SK-N-MC (cell line): ENCODE measurements at regions not wholly inside any gene's neighbourhood (a gene's known extent, or its start where the extent isn't known, plus 50 kb on each side); places are given as distances from the start of the nearest gene placed in this dataset.

Source experiments
- EZH2 ChIP-seq: fragments of 200-600 bp; sonication (generic); IDR thresholded peaks from one replicate; pipeline ENCODE4 v1.6.1; 2017; ENCODE audit warnings: antibody characterized with exemption
- FOXP2 ChIP-seq: optimal IDR thresholded peaks from 2 replicates; pipeline ENCODE3; 2011; ENCODE audit warnings: mild to moderate bottlenecking, moderate library complexity; ENCODE audit not compliant: insufficient read depth; ENCODE audit errors: extremely low read length, control extremely low read depth
- POLR2AphosphoS5 ChIP-seq: IDR thresholded peaks from 2 replicates; pipeline ENCODE4 v1.6.1; 2012; ENCODE audit warnings: mild to moderate bottlenecking, low read depth, low read length, borderline replicate concordance

DNA sequence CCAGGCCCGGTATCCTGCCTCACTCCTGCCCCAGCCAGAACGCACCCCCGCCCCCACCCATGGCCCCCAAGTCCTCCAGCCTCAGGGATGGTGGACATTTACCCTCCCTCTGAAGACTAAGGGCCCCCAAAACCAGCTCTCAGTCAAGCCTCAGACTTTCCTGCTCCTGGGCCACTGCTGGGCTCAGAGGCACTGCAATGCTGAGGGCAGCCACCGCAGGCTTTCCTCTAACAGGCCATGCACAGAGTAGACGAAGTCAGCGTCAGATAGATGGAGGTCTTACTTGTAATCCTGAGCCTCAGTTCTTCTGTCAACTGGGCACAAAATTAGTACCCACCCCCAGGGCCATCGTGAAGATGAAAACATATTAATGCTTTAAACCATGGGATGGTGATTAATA, 92.6 kb downstream of the TTC32 start:
- no peak for TF ChIP-seq POLR2AphosphoS5
- no peak for TF ChIP-seq EZH2
- no peak for TF ChIP-seq FOXP2
